ENCODE measurements at regions not wholly inside any gene's neighbourhood (a gene's known extent, or its start where the extent isn't known, plus 50 kb on each side); places are given as distances from the start of the nearest gene placed in this dataset.

- no peak for DNase-seq
These were observed 156.3 kb downstream of the SLC16A9 start for GRCh38 chr10:59553162-59553900.

GRCh38 chr10:59550061-59550460 is 159.6 kb downstream of the SLC16A9 start:
- no peak for DNase-seq

GRCh38 chr10:59538623-59539022 is 171.0 kb downstream of the SLC16A9 start:
- DNase-seq, result no peak

- peak; percentile 90 for DNase-seq
These were observed 172.1 kb downstream of the SLC16A9 start for GRCh38 chr10:59537501-59537900.

- peak; percentile 92 for DNase-seq
These were observed 173.3 kb downstream of the SLC16A9 start for GRCh38 chr10:59536167-59537014.

GRCh38 chr10:59524348-59524747 is 162.0 kb upstream of the FAM13C start:
- DNase-seq, result peak; percentile 55

GRCh38 chr10:59523851-59524250 is 161.5 kb upstream of the FAM13C start:
- DNase-seq, result no peak

GRCh38 chr10:59517996-59518395 is 155.6 kb upstream of the FAM13C start:
- no peak for DNase-seq

GRCh38 chr10:59517341-59517899 is 155.1 kb upstream of the FAM13C start:
- peak; percentile 44 for DNase-seq

GRCh38 chr10:59513558-59513957 is 151.2 kb upstream of the FAM13C start:
- no peak for DNase-seq

GRCh38 chr10:59512951-59513350 is 150.6 kb upstream of the FAM13C start:
- DNase-seq, result no peak

- no peak for DNase-seq
These were observed 146.6 kb upstream of the FAM13C start for GRCh38 chr10:59508956-59509355.

- DNase-seq, result no peak
These were observed 145.9 kb upstream of the FAM13C start for GRCh38 chr10:59508296-59508695.

GRCh38 chr10:59505926-59506325 is 143.6 kb upstream of the FAM13C start:
- DNase-seq, result no peak

GRCh38 chr10:59499460-59499859 is 137.1 kb upstream of the FAM13C start:
- DNase-seq, result no peak

- DNase-seq, result no peak
These were observed 130.7 kb upstream of the FAM13C start for GRCh38 chr10:59493017-59493416.

- no peak for DNase-seq
These were observed 117.1 kb upstream of the FAM13C start for GRCh38 chr10:59479426-59479825.

GRCh38 chr10:59470570-59470969 is 108.2 kb upstream of the FAM13C start:
- no peak for DNase-seq

- DNase-seq, result no peak
These were observed 102.7 kb upstream of the FAM13C start for GRCh38 chr10:59465088-59465487.

- DNase-seq, result no peak
These were observed 102.1 kb upstream of the FAM13C start for GRCh38 chr10:59464483-59464882.

GRCh38 chr10:59463909-59464308 is 101.6 kb upstream of the FAM13C start:
- DNase-seq, result no peak

GRCh38 chr10:59460601-59461000 is 98.3 kb upstream of the FAM13C start:
- DNase-seq, result no peak

GRCh38 chr10:59456199-59456598 is 93.8 kb upstream of the FAM13C start:
- no peak for DNase-seq

Data from skin of body (tissue), 1 donor.